ENCODE measurements at regions not wholly inside any gene's neighbourhood (a gene's known extent, or its start where the extent isn't known, plus 50 kb on each side); places are given as distances from the start of the nearest gene placed in this dataset.

DNA sequence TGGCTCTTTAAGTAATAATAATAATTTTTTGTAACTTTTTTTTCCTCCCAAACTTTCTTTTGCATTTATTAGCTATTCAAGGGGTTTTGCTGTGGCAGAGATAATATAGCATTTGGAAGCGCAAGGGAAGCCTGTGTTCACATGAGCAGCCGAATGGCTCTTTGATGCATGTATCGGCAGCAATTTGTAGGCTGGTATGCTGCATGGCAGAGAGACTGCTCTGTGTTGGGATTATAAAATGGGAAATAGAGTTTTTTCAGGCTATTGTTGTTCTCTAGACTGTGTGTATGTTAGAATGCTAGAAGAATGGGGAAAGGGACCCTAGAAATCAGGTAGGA lies 94.6 kb upstream of the SALL1 start:
- TF ChIP-seq, protein P1, sequence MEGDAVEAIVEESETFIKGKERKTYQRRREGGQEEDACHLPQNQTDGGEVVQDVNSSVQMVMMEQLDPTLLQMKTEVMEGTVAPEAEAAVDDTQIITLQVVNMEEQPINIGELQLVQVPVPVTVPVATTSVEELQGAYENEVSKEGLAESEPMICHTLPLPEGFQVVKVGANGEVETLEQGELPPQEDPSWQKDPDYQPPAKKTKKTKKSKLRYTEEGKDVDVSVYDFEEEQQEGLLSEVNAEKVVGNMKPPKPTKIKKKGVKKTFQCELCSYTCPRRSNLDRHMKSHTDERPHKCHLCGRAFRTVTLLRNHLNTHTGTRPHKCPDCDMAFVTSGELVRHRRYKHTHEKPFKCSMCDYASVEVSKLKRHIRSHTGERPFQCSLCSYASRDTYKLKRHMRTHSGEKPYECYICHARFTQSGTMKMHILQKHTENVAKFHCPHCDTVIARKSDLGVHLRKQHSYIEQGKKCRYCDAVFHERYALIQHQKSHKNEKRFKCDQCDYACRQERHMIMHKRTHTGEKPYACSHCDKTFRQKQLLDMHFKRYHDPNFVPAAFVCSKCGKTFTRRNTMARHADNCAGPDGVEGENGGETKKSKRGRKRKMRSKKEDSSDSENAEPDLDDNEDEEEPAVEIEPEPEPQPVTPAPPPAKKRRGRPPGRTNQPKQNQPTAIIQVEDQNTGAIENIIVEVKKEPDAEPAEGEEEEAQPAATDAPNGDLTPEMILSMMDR (IDR thresholded peaks at IDR 0.05): no peak
- TF ChIP-seq POLR2A (IDR thresholded peaks at IDR 0.05): no peak

Data from vagina (tissue), 2 donors.